ENCODE measurements at regions not wholly inside any gene's neighbourhood (a gene's known extent, or its start where the extent isn't known, plus 50 kb on each side); places are given as distances from the start of the nearest gene placed in this dataset.

DNA sequence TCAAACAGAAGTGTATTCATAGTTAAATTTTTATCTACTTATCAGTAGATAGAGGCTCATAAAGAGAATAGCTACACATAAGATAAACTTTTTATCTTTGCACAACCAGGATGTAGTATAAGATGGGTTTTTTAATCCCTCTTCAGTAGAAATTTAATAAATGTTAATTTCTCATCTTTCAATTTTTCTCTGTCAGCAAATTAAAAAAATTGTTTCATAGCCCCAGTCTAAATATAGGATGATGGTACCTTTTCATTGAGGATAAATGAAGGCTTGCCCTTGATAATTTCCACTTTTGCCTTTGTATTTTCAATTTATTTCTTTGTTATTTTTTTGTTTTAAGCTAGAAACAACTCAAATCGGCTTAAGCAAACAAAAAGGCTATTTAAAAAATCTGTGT is 251.2 kb upstream of the NOX3 start:
- no peak for DNase-seq

DNA sequence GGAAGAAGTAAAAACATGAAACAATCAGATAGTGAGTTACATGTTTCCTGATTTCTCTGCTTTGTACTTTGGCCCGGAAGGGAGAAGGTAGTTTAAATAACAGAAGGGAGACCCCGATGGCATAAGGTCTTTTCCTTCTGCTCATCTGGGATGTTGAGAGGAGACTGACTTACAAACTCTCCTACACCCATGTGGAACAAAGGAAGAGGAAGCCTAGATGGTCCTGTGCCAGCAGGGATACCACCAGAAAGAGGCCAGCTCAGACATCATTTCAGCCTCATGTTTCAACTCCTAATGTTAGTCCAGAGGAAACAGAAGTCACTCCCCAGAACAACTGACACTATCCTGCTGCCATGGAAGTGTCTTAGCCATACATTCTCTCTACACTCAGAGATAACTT is 250.7 kb upstream of the NOX3 start:
- DNase-seq, result no peak

DNA sequence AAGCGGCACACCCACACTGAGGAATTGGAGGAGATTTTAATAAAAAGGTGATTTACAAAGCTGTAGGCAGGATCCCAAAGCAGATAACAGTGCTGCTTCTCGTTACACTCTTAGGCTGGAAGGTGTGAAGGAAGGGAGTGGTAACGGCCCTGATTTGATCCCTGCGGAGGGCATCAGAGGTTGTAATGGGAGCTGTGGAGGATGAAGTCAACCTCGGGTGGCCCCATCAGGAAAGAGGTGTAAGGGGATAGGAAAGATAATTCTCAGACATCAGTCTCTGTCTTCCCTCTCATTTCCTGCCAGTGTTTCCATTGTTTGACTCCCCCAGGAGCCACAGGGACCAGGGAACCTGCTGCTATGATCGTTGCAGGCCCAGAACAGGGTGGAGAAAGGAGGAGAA is 245.7 kb upstream of the NOX3 start:
- no peak for DNase-seq

DNA sequence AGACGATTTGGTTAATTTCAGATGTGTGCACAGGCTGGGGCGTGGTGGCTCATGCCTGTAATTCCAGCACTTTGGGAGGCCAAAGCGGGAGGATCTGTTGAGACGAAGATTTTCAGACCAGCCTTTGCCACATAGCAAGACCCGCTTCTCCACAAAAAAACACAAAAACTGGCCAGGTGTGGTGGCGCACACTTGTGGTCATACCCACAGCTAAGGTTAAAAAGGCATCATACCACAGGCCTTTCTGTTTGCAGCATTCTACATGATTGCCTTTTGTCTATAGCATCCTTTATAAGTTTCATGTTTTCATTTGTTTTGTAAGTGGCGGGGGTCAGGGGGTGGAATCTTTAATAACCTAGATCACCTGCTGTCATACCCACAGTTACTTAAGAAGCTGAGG is 239.9 kb upstream of the NOX3 start:
- no peak for DNase-seq

DNA sequence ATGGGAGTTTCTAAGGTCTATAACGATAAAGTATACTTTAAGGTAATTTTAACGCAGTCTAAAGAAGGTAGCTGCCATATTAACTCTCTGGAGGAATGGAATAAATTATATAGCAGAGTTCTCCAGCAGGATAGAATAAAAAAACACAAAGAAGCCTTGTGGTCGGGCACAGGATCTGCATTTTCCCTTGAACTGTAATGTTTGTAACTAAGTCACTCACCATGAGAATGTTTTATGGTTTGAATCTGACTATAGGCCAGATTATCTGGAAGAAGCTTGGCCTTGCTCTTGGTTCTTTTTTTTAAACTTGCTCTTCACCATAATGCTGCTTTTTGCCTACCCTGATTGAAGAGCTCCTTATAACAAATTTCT is 238.8 kb upstream of the NOX3 start:
- no peak for DNase-seq

DNA sequence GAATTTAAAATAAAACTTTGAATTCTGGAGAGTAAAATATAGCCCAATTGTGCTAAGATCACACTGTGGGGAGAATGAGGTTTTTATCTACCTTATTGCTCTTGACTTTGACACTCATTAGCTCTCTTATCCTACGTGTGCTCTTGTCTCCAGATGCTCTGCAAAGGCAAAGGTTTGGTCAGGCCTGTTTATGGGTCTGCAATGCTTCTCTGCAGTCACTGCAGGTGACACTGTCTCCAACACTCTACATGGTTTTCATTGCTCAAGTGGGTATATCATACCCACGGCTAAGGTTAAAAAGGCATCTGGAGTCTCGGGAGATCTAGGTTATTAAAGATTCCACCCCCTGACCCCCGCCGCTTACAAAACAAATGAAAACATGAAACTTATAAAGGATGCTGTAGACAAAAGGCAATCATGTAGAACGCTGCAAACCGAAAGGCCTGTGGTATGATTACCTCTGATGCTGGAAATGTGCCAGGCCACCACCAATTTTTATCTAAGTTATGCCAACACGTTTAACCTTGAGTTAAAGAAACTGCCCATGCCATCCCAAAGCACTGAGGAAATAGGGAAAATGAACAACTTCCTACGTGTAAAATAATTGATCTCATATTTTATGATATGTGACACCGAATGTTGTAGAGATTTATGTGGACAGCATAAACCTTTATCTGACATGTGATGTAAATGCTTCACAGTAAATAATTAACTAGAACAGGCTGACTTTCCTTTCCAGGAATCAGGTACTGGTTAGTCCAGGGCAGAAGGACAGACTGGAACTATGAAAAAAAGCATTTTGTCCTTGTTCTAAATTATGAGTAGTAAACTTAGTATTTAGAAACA is 238.2 kb upstream of the NOX3 start:
- DNase-seq, result no peak

DNA sequence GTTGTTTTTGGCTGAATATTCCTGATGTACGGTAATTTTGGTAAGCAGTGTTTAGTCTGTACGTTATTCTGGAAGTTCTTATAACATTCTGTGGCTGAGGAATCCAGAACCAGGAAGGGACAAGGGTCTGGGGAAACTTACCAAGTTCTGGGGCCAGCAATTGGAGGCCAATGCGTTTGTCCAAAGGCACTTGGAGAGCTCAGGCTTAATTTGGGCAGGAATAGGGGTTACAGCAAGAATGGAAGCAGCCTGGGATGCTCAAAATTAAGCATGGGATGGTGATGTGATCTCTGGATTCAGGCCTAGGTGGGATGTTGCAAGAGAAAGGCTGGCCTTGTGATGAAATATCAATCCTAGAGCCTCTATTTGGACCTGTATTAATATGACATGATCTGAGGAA is 235.2 kb upstream of the NOX3 start:
- no peak for DNase-seq

DNA sequence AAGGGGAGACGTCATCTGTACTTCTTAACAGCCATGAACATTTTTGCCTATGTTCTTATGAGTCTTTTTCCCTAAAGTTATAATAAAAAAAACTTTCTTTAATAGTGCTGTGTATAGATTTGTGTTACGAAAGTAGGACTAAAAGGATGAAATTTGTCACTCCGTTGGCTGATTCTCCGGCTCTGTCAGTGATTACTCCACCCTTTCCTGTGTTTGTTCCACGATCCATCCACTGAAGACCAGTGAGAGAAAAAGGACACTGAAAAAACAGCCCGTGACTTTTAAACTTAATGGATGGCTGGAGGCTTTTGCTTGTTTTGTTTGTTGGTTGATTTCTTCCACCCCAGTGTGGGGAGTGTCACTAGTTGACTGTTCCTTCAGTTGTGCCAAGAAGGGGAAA is 232.0 kb upstream of the NOX3 start:
- no peak for DNase-seq

DNA sequence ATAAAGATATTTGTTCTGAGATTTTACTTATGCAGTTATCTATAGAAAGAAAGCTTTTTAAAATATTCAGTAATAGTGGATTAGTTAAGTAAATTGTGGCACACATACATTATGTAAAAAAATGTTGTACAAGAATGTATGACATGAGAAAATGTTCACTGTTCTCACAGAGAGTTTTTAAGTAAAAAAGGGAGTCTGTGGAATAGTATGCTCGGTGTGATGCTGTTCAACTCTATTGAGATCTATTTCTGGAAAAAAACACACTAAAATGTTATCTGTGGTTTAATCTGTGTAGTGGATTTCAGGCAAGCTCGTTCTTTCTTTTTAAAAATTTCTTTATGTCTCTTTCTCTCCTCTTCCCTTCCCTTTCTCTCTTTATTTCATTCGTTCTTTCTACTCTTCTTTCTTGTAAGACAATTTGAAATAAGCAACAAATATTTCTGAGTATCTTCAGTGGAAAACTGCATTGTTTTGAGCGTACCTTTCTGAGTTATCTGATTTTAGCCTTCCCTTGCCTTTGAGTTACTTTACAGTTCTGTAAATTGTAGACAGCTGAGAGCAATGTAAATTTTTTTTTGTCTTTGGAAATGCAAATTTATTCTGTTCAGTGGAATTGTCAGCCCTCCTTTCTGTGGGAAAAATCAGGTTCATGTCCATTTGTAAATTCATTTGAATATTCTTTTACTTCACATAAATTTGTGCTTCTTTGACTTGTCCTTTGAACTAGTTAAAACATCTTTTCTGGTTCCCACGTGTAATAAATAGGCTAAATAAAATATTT is 229.0 kb upstream of the NOX3 start:
- DNase-seq, result no peak

DNA sequence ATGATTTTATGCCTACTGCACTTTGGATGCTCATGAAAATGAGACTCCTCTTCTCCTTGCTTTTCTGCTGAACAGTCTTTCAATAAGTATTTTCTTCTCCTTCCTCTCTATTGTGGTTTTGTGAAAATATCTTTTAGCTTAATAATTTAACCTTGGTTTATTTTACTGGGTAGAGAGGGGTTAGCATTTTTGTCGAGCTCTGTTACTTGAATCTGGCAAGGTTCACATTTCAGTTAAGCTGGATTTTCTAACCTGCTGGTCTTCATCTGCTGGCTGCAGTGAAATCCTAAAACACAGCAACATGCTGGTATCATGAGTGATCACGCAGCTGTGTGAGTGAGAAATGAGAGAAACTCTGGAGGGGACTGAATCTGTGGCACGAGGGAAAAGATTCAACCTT is 222.7 kb upstream of the NOX3 start:
- no peak for DNase-seq

DNA sequence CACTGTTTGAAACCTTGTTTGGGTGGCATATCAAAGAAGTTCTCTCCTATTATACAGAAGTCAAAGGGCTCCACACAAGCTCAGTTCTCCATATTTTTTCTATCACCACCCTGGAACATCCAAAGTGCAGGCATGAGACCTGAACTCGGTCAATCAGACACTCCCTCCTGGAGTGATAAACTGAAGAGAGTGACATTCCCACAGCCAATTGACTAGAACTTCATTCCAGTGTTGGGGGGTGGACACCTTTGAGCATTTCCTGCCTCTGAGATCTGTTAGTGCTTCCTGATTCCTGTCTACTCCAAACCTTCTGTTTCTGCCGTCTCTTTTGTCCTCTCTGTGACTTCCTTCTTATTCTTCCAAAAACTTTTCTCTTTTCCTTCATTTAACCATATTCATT is 220.7 kb upstream of the NOX3 start:
- DNase-seq, result no peak

DNA sequence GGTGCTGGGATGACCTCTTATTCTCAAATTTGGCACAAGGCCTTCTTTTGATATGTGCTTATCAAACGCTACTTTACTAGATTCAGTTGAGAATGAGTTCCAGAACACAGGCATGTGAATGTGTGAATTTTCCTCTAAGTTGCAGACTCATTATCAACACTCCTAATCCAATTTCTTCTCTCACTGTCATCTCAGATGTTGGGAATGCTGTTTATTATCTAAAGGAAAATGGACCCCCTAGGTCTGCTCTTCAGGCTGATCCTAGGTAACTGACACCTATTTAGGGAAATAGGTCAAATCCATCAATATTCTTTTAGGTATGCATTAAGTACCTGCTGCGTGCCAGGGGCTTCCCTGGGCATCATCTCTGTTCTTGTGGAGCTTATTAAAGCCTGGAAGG is 215.0 kb upstream of the NOX3 start:
- no peak for DNase-seq

DNA sequence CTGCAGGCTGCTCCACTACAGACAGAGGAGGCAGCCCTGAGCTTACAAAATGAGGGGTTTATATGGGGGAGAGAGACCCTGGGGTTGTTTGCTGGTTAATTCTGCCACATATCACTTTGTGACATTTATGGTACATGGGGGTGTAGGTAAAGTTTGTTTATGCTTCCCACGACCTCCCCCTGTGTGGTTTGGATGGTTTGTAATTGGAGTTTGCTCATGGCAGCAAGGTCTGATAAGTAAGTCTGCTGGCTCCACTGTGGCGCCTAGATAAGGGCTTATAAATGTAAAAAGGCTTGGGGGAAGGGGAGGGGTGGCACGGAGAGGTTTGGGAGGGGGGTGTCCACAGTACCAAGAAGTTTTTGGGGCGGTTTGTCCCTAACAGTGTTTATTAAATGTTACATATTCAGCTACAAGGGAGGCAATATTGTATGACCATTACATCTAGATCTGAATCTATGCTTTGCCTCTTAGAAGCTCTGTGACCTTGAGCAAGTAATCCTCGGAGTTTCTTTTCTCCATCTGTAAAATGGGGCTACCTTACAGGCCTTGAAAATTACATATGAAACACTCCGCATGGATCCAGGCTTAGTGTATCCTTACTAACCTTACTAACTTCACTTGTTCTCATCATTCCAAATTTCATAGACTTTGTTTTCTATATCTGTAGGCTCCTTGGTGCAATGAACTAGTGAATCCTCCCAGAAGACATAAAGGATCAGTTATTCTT is 204.8 kb upstream of the NOX3 start:
- no peak for DNase-seq

DNA sequence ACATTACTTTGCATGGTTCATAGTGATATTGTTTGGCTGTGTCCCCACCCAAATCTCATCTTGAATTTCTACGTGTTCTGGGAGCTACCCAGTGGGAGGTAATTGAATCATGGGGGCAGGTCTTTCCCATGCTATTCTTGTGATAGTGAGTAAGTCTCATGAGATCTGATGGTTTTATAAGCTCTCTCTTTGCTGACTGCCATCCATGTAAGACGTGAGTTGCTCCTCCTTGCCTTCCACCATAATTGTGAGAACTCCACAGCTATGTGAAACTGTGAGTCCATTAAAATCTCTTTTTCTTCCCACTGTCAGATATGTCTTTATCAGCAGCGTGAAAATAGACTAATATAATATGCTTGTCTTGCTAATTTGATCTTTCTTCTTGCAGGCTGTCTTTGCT is 200.4 kb upstream of the NOX3 start:
- no peak for DNase-seq

DNA sequence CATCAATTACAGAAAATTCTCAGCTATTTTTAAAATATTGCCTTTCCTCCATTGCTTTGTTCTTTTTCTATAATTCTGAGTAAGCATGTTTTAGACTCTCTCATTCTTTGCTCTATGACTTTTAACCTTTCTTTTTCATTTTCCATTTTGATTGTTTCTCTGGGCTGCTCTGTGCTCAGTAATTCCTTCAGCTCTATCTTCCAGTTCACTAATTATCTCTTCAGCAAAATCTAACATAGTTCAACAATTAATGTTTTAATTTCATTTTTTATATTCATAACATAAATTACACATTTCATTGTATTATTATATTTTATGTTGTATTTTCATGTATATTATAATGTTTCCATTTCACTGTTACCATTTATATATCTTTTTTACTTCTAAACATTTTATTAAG is 198.8 kb upstream of the NOX3 start:
- DNase-seq, result no peak

DNA sequence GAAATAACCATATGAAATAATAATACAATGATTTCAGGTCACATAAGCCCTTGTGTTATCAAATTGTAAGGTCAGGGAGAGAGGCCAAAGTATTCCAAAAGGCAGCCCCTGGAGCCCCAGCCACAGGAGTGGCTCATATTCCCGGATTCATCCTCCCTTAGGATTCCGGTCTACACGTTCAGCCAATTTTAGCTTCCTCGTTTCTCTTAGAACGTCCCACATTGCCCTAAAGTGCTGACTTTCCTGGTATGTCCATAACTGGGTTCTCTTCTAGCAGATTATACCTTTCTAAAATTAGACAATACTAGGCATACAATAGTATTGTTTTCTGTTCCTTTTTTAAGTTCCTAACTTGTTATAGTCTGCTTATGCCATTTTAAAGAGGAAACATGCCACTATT is 192.7 kb upstream of the NOX3 start:
- DNase-seq, result no peak

DNA sequence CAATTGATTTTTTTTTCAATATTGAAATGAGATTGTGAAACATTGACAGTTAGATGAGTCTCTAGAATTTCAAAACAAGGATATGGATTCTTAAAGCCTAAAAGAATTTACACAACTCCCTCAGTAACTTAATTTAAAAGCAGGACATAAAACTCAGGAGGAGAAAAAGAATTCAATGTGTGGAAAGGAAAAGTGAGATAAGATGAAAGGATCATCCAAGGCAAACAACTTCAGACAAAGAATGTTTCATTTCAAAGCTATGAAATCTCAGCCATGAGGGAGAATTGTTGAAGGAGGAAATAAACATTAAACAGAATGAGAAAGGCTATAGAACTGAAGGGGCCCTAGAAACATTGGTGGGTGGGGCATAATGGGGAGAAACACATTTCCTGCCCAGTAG is 191.7 kb upstream of the NOX3 start:
- DNase-seq, result no peak

DNA sequence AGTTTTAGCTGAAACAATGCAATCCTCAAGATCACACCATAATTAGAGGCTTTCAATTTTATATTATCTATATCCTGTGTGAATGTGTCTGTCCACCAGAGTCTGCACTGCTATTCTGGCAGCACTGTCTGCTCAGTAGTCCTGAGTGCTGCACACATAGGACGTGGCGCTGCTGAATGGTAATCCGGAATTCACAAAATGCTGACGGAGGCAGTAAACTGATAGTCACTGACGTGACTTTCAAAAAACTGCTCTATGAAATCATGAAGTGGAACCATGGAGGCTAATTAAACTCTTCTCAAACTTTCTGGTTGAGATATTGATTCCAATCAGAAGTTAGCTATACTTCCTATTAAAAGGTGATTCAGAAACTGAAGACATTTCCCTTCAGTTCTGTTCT is 190.8 kb upstream of the NOX3 start:
- DNase-seq, result no peak

DNA sequence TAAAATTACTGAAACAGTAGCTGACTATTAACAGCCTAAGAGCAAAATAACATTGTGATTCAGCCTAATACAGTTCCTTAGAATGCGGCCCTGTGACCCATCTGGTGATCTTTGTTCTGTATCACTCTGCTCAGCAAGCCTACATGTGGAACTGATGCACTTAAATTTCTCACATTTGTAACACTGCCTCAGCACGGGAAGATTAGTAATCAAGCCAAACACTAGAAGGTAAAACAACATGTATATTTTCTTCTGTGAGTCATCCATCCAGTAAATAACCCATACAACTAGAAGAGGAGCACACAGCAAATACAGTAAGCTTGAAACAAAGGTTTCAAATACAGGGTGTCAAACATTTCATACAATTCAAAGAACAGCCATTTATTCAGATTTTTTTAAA is 189.7 kb upstream of the NOX3 start:
- no peak for DNase-seq

DNA sequence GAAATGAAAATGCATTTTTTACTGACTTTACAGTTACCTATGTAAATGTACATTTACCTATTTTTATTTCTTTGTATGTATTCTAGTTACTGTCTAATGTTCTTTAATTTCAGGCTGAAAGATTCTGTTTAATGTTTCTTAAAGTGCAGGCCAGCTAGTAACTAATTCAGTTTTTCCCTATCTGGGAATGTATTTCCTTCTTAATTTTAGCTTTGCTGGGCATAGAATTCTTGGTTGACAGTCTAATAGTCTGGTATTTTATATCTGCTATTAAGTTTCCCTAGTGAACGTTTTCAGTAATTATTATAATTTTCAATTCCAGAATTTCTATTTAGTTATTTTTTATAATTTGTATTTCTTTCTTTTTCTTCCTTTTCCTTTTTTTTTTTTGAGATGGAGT is 186.0 kb upstream of the NOX3 start:
- no peak for DNase-seq

DNA sequence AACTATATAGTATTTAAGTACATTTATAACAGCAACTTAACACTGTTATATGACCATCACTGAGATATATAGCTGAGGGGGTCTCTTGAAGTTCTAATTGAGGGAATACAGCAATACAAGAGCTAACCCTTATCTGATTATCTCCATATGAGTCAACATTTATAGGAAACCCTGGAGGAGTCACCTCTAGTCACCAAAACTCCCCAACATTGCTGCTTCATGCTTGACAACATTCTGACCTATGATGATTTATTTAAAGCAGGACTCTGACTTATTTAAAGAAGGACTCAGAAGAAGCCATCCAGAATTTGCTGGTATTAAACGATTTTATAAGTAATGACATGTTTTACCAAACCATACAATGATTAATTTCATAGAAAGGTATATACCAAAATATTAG is 182.6 kb upstream of the NOX3 start:
- DNase-seq, result no peak

DNA sequence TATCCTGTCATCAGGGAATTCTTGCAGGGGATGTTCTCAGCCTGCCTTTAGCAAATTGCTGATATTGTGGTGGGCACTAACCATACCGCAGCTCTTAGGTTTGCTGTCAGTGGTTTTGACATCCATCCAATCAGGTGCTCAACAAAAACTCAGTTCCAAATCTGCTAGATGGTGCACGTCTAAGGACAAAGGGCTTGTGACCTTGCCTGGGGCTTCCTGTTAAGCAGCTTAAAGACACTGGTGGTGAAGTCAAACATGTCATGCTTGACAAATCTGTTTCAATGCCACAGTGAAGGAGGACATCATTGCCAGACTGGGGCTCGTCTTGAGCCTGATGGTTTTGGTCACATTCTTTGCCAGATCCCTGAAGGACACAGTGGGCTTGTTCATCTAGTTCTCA is 179.8 kb upstream of the NOX3 start:
- no peak for DNase-seq

DNA sequence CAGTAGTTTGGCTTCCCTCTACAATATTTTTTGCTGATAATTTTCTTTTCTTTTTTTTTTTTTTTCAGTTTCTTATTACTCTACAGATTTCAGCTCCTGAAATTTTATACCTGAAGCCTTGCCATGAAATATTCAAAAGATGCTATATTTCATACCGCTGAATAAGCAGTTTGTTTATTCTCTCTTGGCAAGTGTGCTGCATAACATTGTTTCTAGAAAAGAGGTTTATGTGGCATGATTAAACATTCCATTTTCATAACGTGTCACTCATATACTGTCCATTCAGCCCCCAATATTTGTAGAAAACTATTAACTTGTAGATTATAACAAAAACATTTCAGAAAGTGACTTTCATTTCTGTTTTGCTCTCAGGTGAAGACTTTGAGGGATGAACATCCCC is 174.4 kb upstream of the NOX3 start:
- DNase-seq, result no peak

DNA sequence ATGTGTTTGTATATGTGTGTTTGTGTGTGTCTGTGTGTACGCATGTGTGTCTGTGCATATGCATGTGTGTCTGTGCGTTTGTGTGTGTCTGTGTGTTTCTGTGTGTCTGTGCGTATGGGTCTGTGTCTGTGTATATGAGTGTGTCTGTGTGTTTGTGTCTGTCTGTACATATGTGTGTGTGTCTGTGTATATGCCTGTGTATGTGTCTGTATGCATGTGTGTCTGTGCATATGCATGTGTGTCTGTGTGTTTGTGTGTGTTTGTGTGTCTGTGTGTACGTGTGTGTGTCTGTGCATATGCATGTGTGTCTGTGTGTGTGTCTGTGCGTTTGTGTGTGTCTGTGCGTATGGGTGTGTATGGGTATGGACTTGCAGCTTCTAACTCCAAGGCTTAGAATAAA is 174.0 kb upstream of the NOX3 start:
- DNase-seq, result no peak

Measured in NCI-H2171 (cell line).